ENCODE measurements at regions not wholly inside any gene's neighbourhood (a gene's known extent, or its start where the extent isn't known, plus 50 kb on each side); places are given as distances from the start of the nearest gene placed in this dataset.

DNA sequence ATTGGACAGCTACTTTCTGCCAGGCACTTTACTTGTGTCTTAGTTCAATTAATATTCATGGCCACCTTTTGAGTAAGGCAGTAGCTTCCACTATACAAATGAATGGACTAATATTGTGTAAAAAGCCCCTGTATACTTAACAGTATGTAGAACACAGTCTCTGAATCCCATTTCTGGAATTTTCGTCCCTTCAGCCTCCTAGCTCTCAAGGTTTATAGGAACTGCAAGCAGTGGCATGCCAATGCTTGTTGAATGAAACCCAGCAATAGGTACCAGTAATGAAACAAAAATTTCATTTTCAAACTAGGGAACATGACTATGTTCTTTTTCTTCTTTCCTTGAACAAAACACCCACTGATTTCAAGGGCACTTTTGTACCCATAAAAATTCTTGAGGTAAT lies 361.6 kb downstream of the TDRD3 start:
- ATAC-seq: no peak

DNA sequence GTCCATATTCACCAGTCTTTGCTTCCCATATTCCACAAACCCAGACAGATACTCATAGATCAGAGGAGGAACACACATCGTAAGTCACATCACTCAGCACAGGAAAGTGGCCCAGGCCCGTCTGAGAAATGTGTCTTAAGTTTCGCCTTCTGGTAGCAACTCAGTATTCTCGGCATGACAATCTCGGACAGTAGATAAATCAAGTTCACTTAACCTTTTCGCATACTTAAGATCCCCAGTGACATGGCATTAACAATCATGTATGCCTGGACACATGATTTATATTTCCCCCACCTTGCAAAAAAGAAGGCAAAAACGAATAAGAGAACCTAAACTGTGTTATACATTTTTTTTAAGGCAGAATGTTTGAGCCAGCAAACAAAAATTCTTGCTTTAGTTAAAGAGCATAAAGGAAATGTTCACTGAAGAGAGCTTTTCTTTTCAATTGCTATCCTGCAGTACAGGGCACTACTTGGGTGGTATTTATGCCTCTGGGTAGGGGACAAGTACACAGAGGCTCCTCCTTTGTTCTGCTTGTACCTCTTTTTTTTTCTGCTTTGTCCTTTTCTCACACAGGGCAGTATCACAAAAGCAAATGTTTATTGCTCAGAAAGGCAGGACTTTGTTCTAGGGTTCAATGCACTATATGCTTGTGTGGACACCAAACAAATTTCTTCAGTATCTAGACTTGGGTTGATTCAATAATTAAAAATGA lies 360.6 kb downstream of the TDRD3 start:
- ATAC-seq: no peak

DNA sequence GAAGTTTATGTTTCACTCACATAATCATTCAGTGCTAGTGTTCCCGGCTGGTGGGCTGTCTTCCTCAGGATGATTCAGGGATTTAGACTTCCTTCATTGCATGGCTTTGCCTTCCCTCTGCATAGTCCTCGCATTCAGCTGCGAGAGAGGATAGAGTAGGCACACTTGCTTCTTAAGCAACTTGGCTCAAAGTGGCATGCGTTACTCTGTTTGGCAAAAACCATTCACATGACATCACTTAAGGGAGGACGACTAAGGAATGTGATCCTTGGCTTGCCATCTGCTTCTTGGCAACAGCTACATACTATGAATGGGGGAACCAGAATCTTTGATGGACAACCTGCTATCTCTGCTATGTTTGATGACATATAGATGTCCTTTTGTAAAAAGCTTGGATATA lies 359.3 kb downstream of the TDRD3 start:
- ATAC-seq: no peak

DNA sequence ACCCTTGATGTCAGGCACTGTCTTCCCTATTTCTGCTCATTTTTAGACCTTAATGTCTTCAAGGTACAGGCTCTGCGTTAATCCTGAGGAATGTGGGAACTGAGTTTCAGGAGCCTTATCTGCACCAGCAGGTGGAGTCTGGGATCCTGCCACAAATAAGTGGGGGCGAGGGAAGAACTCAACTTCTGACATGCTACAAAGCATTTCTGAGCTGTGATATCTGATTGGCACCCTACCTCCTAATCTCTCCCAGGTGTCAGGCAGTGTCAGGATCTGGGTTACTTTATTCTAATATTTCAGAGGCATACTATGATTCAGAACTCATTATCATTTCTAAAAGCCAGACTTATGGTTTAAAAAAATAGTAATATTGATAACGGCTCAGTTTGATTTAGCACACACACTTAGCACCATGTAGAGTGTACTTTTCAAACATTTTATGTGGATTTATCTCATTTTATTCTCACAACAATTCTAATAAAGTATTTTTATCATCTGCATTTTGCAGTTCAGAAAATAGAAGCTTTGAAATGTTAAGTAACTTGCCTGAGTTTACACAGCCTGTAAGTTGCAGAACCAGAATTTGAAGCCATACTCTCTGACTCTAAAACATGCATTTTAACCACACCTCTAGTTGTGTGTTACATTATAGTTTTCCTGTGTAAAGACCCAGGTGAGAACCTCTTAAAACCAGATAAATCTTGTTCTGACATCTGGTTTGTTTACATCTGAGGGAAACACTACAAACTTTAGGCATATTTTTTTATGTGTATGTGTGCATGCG lies 358.6 kb downstream of the TDRD3 start:
- no peak for ATAC-seq

DNA sequence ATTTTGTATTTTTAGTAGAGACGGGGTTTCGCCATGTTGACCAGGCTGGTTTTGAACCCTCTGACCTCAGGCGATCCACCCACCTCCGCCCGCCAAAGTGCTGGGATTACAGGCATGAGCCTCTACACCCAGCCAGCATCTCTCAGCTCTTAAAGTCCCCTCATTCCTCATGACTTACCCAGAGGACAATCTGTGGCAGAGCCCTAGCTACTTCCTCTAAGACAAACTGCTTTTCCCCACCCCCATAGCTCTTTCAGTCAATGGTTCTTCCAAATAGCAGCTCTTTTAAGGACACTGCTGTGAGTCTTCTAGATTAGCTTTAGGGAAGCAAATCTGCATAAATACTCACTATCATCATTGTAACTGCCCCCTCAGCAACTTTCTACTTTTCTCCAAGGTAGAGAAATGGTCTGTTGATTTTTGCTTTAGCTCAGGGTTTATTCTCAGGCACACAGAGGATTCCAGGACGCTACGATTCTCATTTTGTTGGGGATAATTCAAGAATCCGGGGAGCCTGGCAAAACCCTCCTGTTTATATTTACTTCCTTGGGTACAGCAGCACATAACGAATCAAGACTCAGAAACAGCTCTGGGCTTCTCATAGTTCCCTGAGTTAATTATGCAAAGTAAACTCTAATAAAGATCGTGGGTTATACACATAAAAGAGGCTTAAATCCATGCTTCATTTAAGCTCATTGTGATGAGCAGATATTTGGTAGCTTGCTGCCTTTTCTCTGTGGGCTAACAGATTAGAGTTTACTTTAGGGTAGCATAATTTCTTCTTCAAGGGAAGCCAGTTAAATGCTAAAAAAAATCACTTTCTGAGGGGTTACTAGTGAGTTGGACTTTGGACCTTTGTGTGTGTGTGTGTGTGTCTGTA lies 357.4 kb downstream of the TDRD3 start:
- no peak for ATAC-seq

DNA sequence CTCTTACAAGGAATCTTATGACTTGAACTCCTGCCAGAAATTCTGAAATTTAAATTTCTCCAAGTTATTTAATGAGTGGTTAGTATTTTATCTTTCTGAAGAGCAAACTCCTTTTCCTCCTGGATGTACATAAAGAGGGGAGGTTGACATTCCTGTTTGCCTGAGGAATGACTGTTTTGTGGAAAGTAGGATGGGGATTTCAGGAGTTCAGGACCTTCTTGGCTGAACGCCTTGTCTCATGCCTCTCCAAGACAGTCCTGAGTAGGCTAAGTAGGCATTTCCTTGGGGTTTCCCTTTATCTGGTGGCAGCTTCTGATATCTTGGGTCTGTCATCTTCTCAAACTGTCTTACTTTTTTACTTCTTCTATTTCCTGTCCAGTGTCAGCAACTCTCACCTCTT lies 356.6 kb downstream of the TDRD3 start:
- ATAC-seq: no peak

DNA sequence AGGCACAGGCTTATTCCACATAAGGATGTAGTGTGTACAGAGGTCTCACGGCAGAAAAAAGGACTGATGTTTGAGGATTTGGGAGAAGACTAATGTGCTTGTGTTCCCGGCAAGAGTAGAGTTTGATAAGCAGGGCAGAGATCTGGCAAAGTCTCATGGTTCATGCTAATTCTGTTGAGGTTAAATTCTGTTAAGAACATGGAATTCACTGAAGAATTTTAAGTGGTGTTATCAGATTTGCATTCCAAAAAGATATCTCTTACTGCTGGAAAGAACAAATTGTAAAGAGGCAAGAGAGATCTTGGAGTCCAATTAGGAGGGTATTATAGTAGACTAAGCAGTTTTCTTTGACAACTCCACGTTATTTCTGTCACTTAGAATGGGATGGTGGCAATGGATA lies 348.3 kb downstream of the TDRD3 start:
- no peak for ATAC-seq

DNA sequence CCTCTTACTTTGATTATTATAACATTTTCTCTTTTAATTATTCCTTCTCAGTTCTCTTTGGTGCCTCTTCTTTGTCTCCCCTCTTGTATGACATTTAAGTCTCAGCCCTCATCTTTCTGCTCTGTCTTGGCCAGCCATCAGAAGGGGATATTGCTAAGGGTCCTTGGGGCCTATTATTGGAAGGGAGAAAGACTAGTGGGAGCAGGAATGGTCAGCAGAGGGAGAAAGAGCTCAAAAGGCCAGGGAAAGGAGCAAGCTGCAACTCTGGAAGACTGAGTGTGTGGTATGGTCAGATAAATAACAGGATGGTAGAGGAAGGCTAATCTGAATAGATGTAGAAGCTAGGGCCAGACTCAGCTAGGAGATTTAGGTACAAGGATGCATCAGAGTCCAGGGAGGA lies 336.9 kb downstream of the TDRD3 start:
- ATAC-seq: no peak

DNA sequence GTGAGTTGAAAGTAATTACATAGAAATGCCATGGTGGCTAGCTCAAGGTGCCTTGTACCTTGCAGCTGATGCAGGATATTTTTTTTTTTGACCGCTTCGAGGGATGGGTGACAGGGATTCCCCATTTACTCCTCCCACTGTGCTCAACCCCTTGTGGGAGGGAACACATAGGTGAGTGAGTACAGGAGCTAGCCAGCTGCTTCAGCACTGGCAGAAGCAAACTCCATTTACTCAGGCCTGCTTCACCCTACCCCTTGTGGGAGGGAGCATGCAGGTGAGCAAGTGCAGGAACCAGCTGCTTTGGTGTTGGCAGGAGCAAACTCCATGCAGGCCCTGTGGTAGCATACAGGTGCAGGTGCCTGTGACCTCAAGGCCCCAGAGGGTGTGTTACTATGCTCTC lies 330.1 kb downstream of the TDRD3 start:
- no peak for ATAC-seq

DNA sequence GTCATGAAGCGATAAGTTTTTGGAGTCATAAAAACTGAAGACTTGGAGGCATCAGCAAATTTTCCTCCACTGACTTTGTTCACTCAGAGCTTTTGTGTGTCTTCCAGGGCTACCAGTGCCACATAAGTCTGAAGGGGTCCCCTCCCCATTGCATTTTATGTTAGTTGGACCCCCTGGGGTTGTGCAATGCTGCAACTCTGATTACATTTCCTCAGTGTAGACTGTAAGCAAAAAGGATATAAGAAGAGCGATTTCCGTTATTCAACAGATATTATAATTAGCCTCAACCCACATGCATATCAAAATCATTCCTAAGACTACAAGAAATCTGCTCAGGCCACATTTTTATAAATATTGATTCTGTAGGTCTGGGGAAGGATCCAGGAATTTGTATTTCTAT lies 324.0 kb downstream of the TDRD3 start:
- no peak for ATAC-seq

DNA sequence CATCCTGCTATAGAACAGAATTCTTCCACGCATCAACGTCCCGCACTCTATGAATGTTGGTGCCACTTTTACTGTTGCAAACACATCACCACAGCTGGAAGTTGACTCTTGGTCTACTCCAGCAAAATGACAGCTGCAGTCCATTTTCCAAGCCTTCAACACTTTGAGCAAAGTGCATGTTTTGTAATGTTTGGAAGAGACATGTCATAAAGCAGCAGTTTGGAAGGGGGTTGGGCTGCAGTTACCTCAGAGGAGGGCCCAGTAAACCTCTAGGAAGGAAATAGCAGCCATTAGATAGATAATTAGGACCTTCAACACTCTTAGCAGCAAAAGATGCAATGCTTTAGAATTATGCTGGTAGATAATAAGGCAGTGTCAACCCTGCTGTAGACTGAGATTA lies 323.6 kb downstream of the TDRD3 start:
- ATAC-seq: no peak

DNA sequence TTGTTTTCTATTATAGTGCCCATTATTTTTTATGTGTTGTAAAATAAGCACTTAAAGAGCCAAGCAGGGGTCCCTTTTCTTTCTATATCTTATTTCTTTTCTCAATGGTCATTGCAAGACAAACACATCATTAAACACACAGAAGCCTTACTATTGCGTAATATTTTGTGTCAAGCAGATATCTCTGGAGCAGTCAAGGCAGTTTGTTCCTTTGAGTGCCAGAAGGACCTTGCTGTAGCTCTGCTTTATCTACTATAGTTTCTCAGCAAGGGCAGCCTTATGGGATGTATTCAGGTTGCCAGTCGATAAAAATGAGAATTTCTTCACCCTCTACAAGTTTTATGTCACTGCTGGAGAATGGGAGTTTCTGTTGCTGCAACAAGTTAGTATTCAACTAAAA lies 319.3 kb downstream of the TDRD3 start:
- ATAC-seq: no peak

DNA sequence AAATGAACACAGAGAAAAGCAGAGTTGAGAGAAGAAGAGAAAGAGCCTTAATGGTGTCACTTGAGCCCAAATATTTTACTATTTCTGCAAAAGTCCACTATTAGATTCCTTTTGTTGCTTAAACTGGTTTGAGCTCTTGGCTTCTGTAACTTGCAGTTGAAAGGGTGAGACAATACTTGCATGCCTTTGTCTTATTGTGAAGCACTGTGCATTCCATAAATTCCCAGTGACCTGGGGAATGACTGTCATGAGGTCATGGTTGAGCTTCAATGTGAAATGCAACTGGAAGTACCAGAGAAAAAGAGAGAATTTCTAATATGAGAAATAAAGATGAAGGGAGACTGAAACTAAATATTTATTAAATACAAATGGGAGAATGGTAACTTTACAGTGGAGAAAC lies 310.9 kb downstream of the TDRD3 start:
- no peak for ATAC-seq

DNA sequence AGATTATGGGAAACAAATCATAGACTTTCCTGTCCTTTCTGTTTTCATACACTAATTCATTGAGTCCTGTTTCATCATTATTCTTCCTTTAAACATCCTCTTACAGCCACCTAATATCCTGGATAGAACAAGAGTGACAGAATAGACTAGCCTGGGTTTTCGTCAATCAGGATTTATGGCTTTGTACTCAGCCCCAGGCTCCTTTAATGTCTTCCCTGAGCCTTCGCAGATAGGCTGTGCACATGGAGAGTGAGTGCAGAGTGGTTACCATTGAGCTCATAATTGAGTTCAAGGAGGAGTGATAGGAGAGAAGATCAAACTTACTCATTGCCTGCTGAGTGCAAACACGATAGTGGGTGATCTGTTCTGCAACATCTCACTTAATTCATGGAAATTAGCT lies 304.9 kb downstream of the TDRD3 start:
- ATAC-seq: no peak

DNA sequence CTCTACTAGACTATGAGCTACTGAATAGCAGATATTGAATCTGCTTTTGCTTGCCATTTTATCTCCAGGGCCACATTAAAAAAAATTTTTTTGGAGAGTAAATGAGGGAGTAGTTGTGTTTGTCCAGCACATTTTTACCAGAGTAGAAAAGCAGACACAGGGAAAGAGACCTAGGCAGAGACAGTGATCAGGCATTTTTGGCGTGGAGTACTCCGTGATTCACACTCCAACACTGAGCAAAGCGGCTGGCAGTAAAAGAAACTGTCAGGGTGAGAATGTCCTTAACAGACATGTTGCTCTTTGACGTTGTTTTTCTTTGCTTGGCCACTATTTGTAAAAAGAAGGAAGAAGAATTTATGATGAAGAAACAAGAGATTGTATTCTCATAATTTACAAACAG lies 304.0 kb downstream of the TDRD3 start:
- ATAC-seq: no peak

DNA sequence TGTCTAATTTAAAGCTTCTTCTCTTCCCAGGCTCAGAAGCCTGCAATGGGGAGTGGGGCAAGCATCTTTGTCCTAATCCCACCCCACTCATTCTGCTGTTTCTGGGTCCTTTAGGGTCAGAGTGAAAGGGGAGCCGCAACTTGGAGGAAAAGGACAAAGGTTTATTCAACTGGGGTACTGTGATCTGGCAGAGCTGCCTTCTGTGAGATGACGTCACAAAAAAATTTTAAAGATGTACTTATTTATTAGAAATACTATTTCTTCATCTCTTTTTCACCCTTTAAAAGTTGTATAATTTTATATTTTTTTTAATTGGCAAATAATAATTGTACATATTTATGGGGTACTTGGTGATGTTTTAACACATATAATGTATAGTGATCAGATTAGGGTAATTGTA lies 302.6 kb downstream of the TDRD3 start:
- no peak for ATAC-seq

DNA sequence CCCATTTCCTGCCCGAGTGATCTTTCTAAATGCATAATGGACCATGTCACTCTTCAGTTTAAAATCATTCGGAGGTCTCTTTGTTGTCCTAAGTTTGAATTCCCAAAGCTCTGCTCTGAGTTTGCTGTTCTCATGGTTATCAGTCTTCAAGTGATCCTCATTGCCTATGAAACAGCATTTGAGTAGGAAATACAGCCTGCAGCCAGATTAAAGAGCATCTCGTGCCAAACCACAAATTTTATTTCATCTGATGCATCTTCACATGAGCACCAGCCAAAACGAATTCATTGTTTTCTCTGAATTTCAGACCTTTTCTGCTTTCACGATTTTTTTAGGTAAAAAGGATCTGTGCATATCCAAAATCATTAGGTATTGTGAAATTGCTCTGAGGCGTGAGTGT lies 299.6 kb downstream of the TDRD3 start:
- ATAC-seq: no peak

DNA sequence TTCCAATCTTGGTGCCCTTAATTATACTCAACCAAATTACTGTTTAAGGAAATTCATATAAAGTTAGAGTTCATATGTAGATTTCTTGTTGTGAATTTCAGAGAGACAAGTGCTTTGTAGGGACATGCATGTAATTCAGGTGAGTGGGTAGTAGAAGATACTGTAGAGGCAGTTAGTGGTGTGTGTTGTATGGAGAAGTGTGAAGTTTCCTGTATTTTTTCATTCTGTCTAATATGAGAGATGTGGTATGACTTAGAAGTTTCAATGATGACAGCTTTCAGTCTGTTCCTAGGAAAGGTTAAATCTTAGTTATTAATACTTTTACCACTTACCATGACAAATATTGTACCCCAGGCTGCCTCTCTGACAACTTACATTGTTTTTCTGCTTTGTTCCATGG lies 294.2 kb downstream of the TDRD3 start:
- no peak for ATAC-seq

DNA sequence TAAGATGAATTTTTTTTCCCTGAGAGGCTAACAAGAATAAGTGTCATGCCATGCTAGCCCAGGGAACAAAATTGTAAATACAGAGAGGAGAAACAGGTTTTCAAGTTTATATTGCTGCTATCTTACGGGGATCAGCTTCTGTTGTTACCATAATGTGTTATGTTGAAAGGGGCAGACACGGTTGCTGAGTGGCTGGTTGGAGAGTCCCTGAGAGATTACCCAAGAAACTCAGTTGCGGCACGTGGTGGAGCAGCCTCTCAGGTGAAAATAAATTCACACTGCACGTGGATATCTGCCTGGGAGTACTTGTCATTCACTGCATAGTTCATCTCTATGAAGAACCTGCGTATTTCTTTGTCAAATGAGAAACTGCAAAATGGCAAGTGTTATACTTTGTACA lies 293.6 kb downstream of the TDRD3 start:
- ATAC-seq: no peak

DNA sequence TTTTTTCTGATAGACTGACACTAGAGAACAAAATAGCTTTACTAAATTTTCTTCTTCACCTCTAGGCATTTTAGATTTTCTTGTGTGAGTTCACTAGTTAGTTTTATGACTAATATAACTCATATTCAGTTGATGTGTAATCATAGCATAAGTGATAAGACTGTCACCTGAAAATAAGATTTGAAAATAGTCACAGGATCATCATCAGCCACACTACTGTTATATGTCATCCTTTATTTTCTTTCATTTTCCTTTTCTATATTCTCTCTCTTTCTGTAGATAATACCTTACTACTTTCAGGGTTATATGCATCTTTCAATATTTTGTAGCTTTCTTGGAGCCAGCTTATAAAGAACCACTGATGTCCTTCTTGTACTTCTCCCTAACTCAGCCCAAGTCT lies 292.6 kb downstream of the TDRD3 start:
- ATAC-seq: no peak

DNA sequence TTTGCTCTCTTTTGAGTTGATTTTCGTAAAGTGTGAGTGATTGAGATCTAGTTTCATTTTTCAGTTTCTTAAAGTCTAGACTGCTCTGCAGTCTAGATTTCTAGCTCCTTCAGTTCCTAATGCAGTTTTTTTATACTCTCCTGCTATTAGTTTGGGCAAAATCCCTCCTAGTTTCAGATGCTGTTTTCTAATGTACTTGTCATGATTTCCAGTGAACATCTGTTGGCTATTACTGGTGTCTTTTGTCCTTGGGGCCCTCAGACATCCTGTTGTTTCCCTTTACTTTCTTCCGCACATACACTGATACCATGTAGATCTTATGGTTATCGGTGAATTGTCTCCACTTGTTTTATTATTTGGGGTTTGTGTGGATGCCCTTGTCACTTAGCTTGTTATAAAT lies 292.1 kb downstream of the TDRD3 start:
- no peak for ATAC-seq

DNA sequence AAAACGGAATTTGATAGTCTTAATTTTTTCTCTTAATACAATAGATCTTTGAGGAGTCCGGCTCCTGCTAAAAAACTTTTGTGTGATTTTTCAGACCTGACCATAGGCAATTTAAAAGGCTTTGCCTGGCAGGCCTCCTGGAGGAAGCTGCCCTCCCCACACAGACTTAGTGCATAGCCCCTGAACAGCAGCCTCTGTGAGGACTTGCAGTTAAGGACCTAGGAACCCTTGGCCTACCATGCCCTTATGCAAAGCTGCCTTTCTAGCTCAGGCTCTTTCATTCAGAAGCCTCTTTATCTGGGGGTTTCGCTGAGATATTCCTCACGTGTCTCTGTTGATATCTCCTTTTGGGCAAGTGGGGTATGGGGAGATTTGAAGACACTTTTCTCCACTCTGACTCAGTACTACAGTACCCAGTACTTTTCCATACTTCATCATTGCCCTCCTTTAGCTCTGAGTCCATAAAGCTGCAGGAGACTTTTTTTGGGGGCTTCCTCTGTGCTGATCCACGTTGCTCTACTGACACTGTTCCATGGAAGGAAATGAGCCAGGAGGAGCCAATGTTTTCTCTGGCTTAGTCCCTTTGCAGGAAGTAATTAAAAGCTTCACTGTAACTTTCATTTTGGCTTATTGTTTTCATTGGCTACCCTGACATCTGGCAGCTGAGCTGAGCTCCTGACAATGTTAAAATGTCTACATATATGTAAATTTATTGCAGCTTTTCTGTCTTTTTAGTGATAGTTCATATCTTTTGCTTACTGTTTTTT lies 283.1 kb downstream of the TDRD3 start:
- ATAC-seq: no peak

DNA sequence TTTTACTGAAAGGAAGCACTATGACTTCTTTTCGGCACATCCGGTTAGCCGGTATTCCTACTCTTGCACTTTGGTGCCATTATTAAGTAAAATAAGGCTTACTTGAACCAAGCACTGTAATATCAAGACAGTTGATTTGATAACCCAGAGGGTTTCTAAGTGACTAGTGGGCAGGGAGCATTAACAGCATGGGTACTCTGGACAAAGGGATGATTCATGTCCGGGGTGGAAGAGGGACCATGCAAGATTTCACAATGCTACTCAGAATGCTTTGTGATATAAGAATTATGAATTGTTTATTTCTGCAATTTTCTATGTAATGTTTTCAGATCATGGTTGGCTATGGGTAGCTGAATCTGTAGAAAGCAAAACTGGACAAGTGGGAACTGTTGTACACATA lies 282.1 kb downstream of the TDRD3 start:
- ATAC-seq: no peak

Data from esophagus mucosa (tissue), 1 donor.